H1 (cell line): ENCODE measurements at regions not wholly inside any gene's neighbourhood (a gene's known extent, or its start where the extent isn't known, plus 50 kb on each side); places are given as distances from the start of the nearest gene placed in this dataset.

ENCODE experiments used
- CTCF ChIA-PET: fragments of 300-600 bp; sonication (Branson Sonifier 250); formaldehyde crosslinking; loops from one replicate; lab custom pipeline; 2021; ENCODE audit not compliant: partially characterized antibody; lab: Charles Lee
- POLR2A ChIA-PET: fragments of 300-600 bp; sonication (Branson Sonifier 250); formaldehyde crosslinking; loops from one replicate; lab custom pipeline; 2021; ENCODE audit warnings: inconsistent platforms; ENCODE audit not compliant: partially characterized antibody; lab: Charles Lee
- DNase-seq, 2 experiments: peaks; one replicate each; pipeline versions ENCODE4 v3.0.0 to v3.0.0-alpha.2; 2010 to 2022; ENCODE audit warnings: low spot score in 2 of 2, low read depth in 1 of 2, mixed read lengths in 1 of 2
- FAIRE-seq: peaks from 2 replicates; lab custom pipeline; 2011; peaks lifted over from hg19 to GRCh38; lab: Jason Lieb, UNC
- H2AFZ ChIP-seq: 2 replicates; pipeline ENCODE4 v1.8.1; 2012; ENCODE audit warnings: low read length, inconsistent platforms
- H2AK5ac ChIP-seq: 2 replicates; pipeline ENCODE4 v1.6.1; 2013; ENCODE audit warnings: low read depth, low read length
- H2BK120ac ChIP-seq: replicated peaks from 2 replicates; pipeline ENCODE3; 2013; ENCODE audit warnings: low read depth, low read length, inconsistent platforms
- H2BK12ac ChIP-seq: 2 replicates; pipeline ENCODE4 v1.6.1; 2013; ENCODE audit warnings: low read depth, low read length
- H2BK15ac ChIP-seq: 2 replicates; pipeline ENCODE4 v1.6.1; 2013; ENCODE audit warnings: low read length
- H2BK20ac ChIP-seq: 2 replicates; pipeline ENCODE4 v1.6.1; 2013; ENCODE audit warnings: low read length
- H2BK5ac ChIP-seq: 2 replicates; pipeline ENCODE4 v1.6.1; 2013; ENCODE audit warnings: low read depth, low read length
- H3K14ac ChIP-seq: 2 replicates; pipeline ENCODE4 v1.6.1; 2013; ENCODE audit warnings: inconsistent platforms; ENCODE audit not compliant: insufficient read length
- H3K18ac ChIP-seq: 2 replicates; pipeline ENCODE4 v1.6.1; 2013; ENCODE audit warnings: low read length; ENCODE audit errors: extremely low read depth
- H3K23ac ChIP-seq: 2 replicates; pipeline ENCODE4 v1.6.1; 2013; ENCODE audit warnings: inconsistent platforms; ENCODE audit not compliant: insufficient read length
- H3K23me2 ChIP-seq: 2 replicates; pipeline ENCODE4 v1.6.1; 2013; ENCODE audit warnings: low read depth, low read length
- H3K27ac ChIP-seq: 2 replicates; pipeline ENCODE4 v1.6.1; 2011; ENCODE audit warnings: low read depth, low read length, inconsistent platforms
- H3K27me3 ChIP-seq, 4 experiments: replicated peaks in 1 of 4; 1 replicate in 1 of 4; 2 replicates in 3 of 4; pipeline versions ENCODE4 v1.6.1 to v1.8.1; 2011 to 2013; ENCODE audit warnings: low read length in 3 of 4, mild to moderate bottlenecking in 3 of 4, inconsistent platforms in 2 of 4, mixed read lengths in 2 of 4, moderate library complexity in 1 of 4; ENCODE audit not compliant: control insufficient read depth in 3 of 4, insufficient read depth in 3 of 4; ENCODE audit errors: extremely low read depth in 1 of 4
- H3K36me3 ChIP-seq, 4 experiments: 2 replicates each; pipeline versions ENCODE4 v1.6.1 to v1.8.1; 2011 to 2013; ENCODE audit warnings: mild to moderate bottlenecking in 4 of 4, low read length in 3 of 4, moderate library complexity in 2 of 4, control low read depth in 1 of 4, inconsistent platforms in 1 of 4; ENCODE audit not compliant: insufficient read depth in 4 of 4, control insufficient read depth in 2 of 4
- H3K4ac ChIP-seq: replicated peaks from 2 replicates; pipeline ENCODE3; 2013; ENCODE audit warnings: low read length, low read depth, mixed read lengths, inconsistent platforms; ENCODE audit not compliant: insufficient read length
- H3K4me1 ChIP-seq, 4 experiments: replicated peaks in 1 of 4; 1 replicate in 1 of 4; 2 replicates in 3 of 4; pipeline versions ENCODE4 v1.6.1 to v1.8.1; 2011 to 2013; ENCODE audit warnings: low read length in 3 of 4, inconsistent platforms in 2 of 4, mixed read lengths in 1 of 4; ENCODE audit not compliant: insufficient read depth in 4 of 4, control insufficient read depth in 3 of 4
- H3K4me2 ChIP-seq, 2 experiments: 2 replicates each; pipeline versions ENCODE4 v1.6.1 to v1.8.1; 2011 to 2013; ENCODE audit warnings: low read depth in 2 of 2, low read length in 2 of 2, control low read depth in 1 of 2, inconsistent platforms in 1 of 2, mild to moderate bottlenecking in 1 of 2; ENCODE audit not compliant: insufficient read depth in 1 of 2
- H3K4me3 ChIP-seq, 4 experiments: fragments of 200-600, 300-600 bp in 1 of 4; sonication (generic), shearing (Covaris generic), sonication (Bioruptor Twin) in 1 of 4; 2 replicates each; pipeline versions ENCODE4 v1.5.1 to v1.8.1; 2011 to 2016; ENCODE audit warnings: low read length in 4 of 4, low read depth in 3 of 4, control low read depth in 2 of 4, inconsistent platforms in 2 of 4, mild to moderate bottlenecking in 2 of 4, mixed read lengths in 1 of 4, moderate library complexity in 1 of 4; ENCODE audit not compliant: insufficient read depth in 2 of 4; ENCODE audit errors: extremely low read depth in 1 of 4
- H3K56ac ChIP-seq: replicated peaks from 2 replicates; pipeline ENCODE3; 2013; ENCODE audit warnings: low read depth, mild to moderate bottlenecking, mixed read lengths, low read length, inconsistent platforms; ENCODE audit not compliant: insufficient read length
- H3K79me1 ChIP-seq: 2 replicates; pipeline ENCODE4 v1.6.1; 2013; ENCODE audit warnings: low read depth, low read length, control low read depth
- H3K79me2 ChIP-seq, 2 experiments: 2 replicates each; pipeline versions ENCODE4 v1.6.1 to v1.8.1; 2012 to 2013; ENCODE audit warnings: low read length in 2 of 2, mild to moderate bottlenecking in 2 of 2, inconsistent platforms in 1 of 2; ENCODE audit not compliant: insufficient read depth in 2 of 2, control insufficient read depth in 1 of 2
- H3K9ac ChIP-seq, 4 experiments: replicated peaks in 1 of 4; 1 replicate in 1 of 4; 2 replicates in 3 of 4; pipeline versions ENCODE4 v1.6.1 to v1.8.1; 2011 to 2013; ENCODE audit warnings: low read depth in 3 of 4, low read length in 3 of 4, control low read depth in 2 of 4, mild to moderate bottlenecking in 2 of 4, moderate library complexity in 2 of 4, inconsistent platforms in 1 of 4; ENCODE audit errors: extremely low read depth in 1 of 4
- H3K9me3 ChIP-seq, 2 experiments: 2 replicates each; pipeline versions ENCODE4 v1.6.1 to v1.8.1; 2012 to 2013; ENCODE audit warnings: mild to moderate bottlenecking in 2 of 2, moderate library complexity in 2 of 2, control low read depth in 1 of 2, inconsistent platforms in 1 of 2, low read depth in 1 of 2, low read length in 1 of 2, mixed read lengths in 1 of 2; ENCODE audit not compliant: insufficient read depth in 2 of 2
- H4K20me1 ChIP-seq, 2 experiments: replicated peaks in 1 of 2; 2 replicates each; pipeline versions ENCODE3 to v1.8.1; 2011 to 2013; ENCODE audit warnings: inconsistent platforms in 2 of 2, low read length in 2 of 2, mild to moderate bottlenecking in 1 of 2; ENCODE audit not compliant: insufficient read depth in 2 of 2, control insufficient read depth in 1 of 2
- H4K5ac ChIP-seq: 2 replicates; pipeline ENCODE4 v1.6.1; 2013; ENCODE audit warnings: low read length, low read depth, mixed read lengths, inconsistent platforms; ENCODE audit not compliant: insufficient read length
- H4K8ac ChIP-seq: 2 replicates; pipeline ENCODE4 v1.8.0; 2013; ENCODE audit warnings: mild to moderate bottlenecking, moderate library complexity, low read length, inconsistent platforms; ENCODE audit not compliant: insufficient read depth; ENCODE audit errors: extremely low read depth
- H4K91ac ChIP-seq: replicated peaks from 2 replicates; pipeline ENCODE3; 2013; ENCODE audit warnings: low read length, mixed read lengths, inconsistent platforms; ENCODE audit not compliant: insufficient read length
- BACH1 ChIP-seq: IDR thresholded peaks from 2 replicates; pipeline ENCODE4 v1.6.1; 2012; ENCODE audit warnings: low read length, improper control_type of control experiment
- CHD1 ChIP-seq: IDR thresholded peaks from 2 replicates; pipeline ENCODE4 v1.6.1; 2012; ENCODE audit warnings: low read depth, low read length, improper control_type of control experiment
- KDM4A ChIP-seq: IDR thresholded peaks from one replicate; pipeline ENCODE4 v1.7.1; 2012; ENCODE audit warnings: low read depth, mild to moderate bottlenecking, moderate library complexity, low read length, inconsistent platforms; ENCODE audit not compliant: severe bottlenecking
- POU5F1 ChIP-seq: IDR thresholded peaks from 2 replicates; pipeline ENCODE4 v1.6.1; 2011; ENCODE audit warnings: low read depth, mild to moderate bottlenecking, low read length, moderate library complexity
- RFX5 ChIP-seq: IDR thresholded peaks from 2 replicates; pipeline ENCODE4 v1.6.1; 2011; ENCODE audit warnings: low read depth, low read length, improper control_type of control experiment, borderline replicate concordance
- SIN3A ChIP-seq, 2 experiments: IDR thresholded peaks in 1 of 2; conservative IDR thresholded peaks in 1 of 2; 2 replicates each; pipeline ENCODE4 v1.6.1; 2011 to 2012; ENCODE audit warnings: low read length in 2 of 2, improper control_type of control experiment in 1 of 2, low read depth in 1 of 2, mild to moderate bottlenecking in 1 of 2
- SUZ12 ChIP-seq: fragments of 200-600 bp; sonication (generic); IDR thresholded peaks from 2 replicates; pipeline ENCODE4 v1.6.1; 2012; ENCODE audit warnings: mild to moderate bottlenecking, inconsistent platforms, low read length, moderate library complexity, mixed read lengths
- WGBS, 2 experiments: shearing (Covaris generic) in 1 of 2; methylation state at CpG; one replicate each; pipeline versions ENCODE4 v1.1.6 to v1.1.7; 2013 to 2015; ENCODE audit warnings: low lambda C conversion rate in 2 of 2, mixed read lengths in 2 of 2, inconsistent platforms in 1 of 2, low coverage in 1 of 2, missing lambda C conversion rate in 1 of 2; ENCODE audit not compliant: insufficient replicate concordance in 2 of 2, insufficient coverage in 1 of 2, insufficient read length in 1 of 2; ENCODE audit errors: extremely low coverage in 1 of 2, missing lambda C conversion rate in 1 of 2; 5-methylcytosine and 5-hydroxymethylcytosine counted together

DNA sequence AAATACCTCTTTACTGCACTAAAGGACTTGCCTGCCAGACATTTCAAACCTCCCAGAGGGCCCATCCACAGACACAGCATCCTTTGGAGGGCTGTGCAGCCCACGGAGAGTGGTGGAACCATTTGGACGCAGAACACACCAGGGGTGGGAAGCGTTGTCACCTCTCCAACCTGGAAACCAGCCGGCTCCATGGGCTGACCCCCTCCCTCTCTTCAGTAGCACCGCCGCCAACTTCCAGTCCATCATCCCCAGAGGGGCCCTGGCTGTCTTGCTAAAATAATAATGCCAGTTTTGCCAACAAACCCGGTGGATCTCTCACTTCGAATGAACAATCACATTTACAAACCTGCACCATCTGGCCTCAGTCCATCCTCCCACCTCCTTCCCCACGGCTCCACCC is 203.9 kb downstream of the FBXO15 start:
- no peak overlapping the region for H3K56ac ChIP-seq
- no peak overlapping the region for H3K23ac ChIP-seq
- H2BK20ac ChIP-seq: no peak overlapping the region
- ChIA-PET CTCF (no interaction called here), POLR2A (no interaction called here)
- no peak overlapping the region for H2AFZ ChIP-seq
- 95% methylated on average over 9 of the region's 9 CpGs; no CpG with 5 or more reads in 1 of the 2 experiments for WGBS, 2 experiments
- H3K4ac ChIP-seq: no peak overlapping the region
- no peak overlapping the region for H3K27ac ChIP-seq
- H2BK15ac ChIP-seq: no peak overlapping the region
- no peak overlapping the region for H2BK5ac ChIP-seq
- H3K23me2 ChIP-seq: no peaks in the 10 kb centered on the region
- H4K8ac ChIP-seq: no peak overlapping the region; the same call in 1 of the 2 replicates
- no peak overlapping the region for H3K18ac ChIP-seq
- no peak overlapping the region for H3K4me3 ChIP-seq
- H3K14ac ChIP-seq: no peak overlapping the region
- H4K20me1 ChIP-seq: no peaks in the 10 kb centered on the region
- H2BK12ac ChIP-seq: no peak overlapping the region
- no peak overlapping the region for H2BK120ac ChIP-seq
- H3K27me3 ChIP-seq: no peaks in the 10 kb centered on the region
- FAIRE-seq (no peak), DNase-seq (no peak)
- no peaks in the 10 kb centered on the region for H3K79me2 ChIP-seq
- H3K9ac ChIP-seq: no peak overlapping the region
- no peak overlapping the region for H3K4me2 ChIP-seq
- no peaks in the 10 kb centered on the region for H3K36me3 ChIP-seq
- no peak overlapping the region for H4K5ac ChIP-seq
- H4K91ac ChIP-seq: no peak overlapping the region
- H2AK5ac ChIP-seq: no peak overlapping the region
- TF ChIP-seq KDM4A: no peak
- no peak for TF ChIP-seq CHD1
- no peak for TF ChIP-seq RFX5
- TF ChIP-seq BACH1: no peak
- no peak for TF ChIP-seq POU5F1
- TF ChIP-seq SUZ12: no peak
- TF ChIP-seq SIN3A (conservative IDR thresholded peaks at IDR 0.05 in 1 of 2, IDR thresholded peaks at IDR 0.05 in 1 of 2; ENCODE audit: low read depth in 1 of 2, low read length in 2 of 2): no peak
- peaks cover 0 to 2% (median under 1%) of the 10 kb centered on the region in 4 experiments; a peak in 1 of 7 replicates for H3K4me1 ChIP-seq
- no peaks in the 10 kb centered on the region for H3K79me1 ChIP-seq
- no peaks in the 10 kb centered on the region for H3K9me3 ChIP-seq
